GM21360 (cell line): ENCODE measurements at regions not wholly inside any gene's neighbourhood (a gene's known extent, or its start where the extent isn't known, plus 50 kb on each side); places are given as distances from the start of the nearest gene placed in this dataset.

Experiments
- ATAC-seq: cut with Tn5 transposase; IDR thresholded peaks from one replicate; pipeline ENCODE4 v1.9.1; 2021; ENCODE audit warnings: mild to moderate bottlenecking, moderate library complexity; ENCODE audit not compliant: unreplicated experiment

GRCh38 chr14:40616579-40616978 lies 990.1 kb upstream of the LRFN5 start:
- ATAC-seq: no peak

GRCh38 chr14:40601063-40601462 lies 1005.6 kb upstream of the LRFN5 start:
- no peak for ATAC-seq

- no peak for ATAC-seq
Observed at GRCh38 chr14:40599725-40600124, 1007.0 kb upstream of the LRFN5 start.

- no peak for ATAC-seq
Observed at GRCh38 chr14:40581264-40581663, 1025.4 kb upstream of the LRFN5 start.

GRCh38 chr14:40576880-40577478 lies 1029.7 kb upstream of the LRFN5 start:
- no peak for ATAC-seq

GRCh38 chr14:40574780-40575179 lies 1031.9 kb upstream of the LRFN5 start:
- ATAC-seq: no peak

- no peak for ATAC-seq
Observed at GRCh38 chr14:40525314-40525713, 1081.4 kb upstream of the LRFN5 start.

- no peak for ATAC-seq
Observed at GRCh38 chr14:40523123-40523522, 1083.6 kb upstream of the LRFN5 start.

- ATAC-seq: no peak
Observed at GRCh38 chr14:40494483-40494882, 1062.2 kb upstream of the FBXO33 start.

- no peak for ATAC-seq
Observed at GRCh38 chr14:40487824-40488223, 1055.6 kb upstream of the FBXO33 start.

GRCh38 chr14:40485688-40486087 lies 1053.5 kb upstream of the FBXO33 start:
- no peak for ATAC-seq

GRCh38 chr14:40476005-40476404 lies 1043.8 kb upstream of the FBXO33 start:
- no peak for ATAC-seq

- ATAC-seq: no peak
Observed at GRCh38 chr14:40467969-40468368, 1035.7 kb upstream of the FBXO33 start.

GRCh38 chr14:40464531-40464930 lies 1032.3 kb upstream of the FBXO33 start:
- no peak for ATAC-seq

- ATAC-seq: no peak
Observed at GRCh38 chr14:40463886-40464285, 1031.7 kb upstream of the FBXO33 start.

- ATAC-seq: no peak
Observed at GRCh38 chr14:40452674-40453073, 1020.4 kb upstream of the FBXO33 start.

- no peak for ATAC-seq
Observed at GRCh38 chr14:40447017-40447416, 1014.8 kb upstream of the FBXO33 start.

GRCh38 chr14:40445020-40445419 lies 1012.8 kb upstream of the FBXO33 start:
- ATAC-seq: no peak

- ATAC-seq: no peak
Observed at GRCh38 chr14:40436551-40436950, 1004.3 kb upstream of the FBXO33 start.

GRCh38 chr14:40417777-40418401 lies 985.7 kb upstream of the FBXO33 start:
- no peak for ATAC-seq

- ATAC-seq: no peak
Observed at GRCh38 chr14:40416565-40416964, 984.3 kb upstream of the FBXO33 start.

GRCh38 chr14:40414386-40414785 lies 982.2 kb upstream of the FBXO33 start:
- no peak for ATAC-seq

GRCh38 chr14:40413136-40413535 lies 980.9 kb upstream of the FBXO33 start:
- ATAC-seq: no peak
